ENCODE measurements at regions not wholly inside any gene's neighbourhood (a gene's known extent, or its start where the extent isn't known, plus 50 kb on each side); places are given as distances from the start of the nearest gene placed in this dataset.
"Not testable (repeated sequence)": the region's sequence is repeated elsewhere in the genome, so short reads cannot be mapped to it uniquely, and the experiment has no call there.

GRCh38 chr6:67475700-67476099 lies 1159.4 kb upstream of the ADGRB3 start:
- no peak for DNase-seq

- no peak for DNase-seq
Measured at GRCh38 chr6:67467341-67467740, 1167.7 kb upstream of the ADGRB3 start.

GRCh38 chr6:67462725-67463124 lies 1172.4 kb upstream of the ADGRB3 start:
- not testable (repeated sequence) for DNase-seq

GRCh38 chr6:67459556-67459955 lies 1175.5 kb upstream of the ADGRB3 start:
- DNase-seq = no peak

GRCh38 chr6:67458265-67458664 lies 1176.8 kb upstream of the ADGRB3 start:
- DNase-seq = no peak

- no peak for DNase-seq
Measured at GRCh38 chr6:67451874-67452273, 1183.2 kb upstream of the ADGRB3 start.

GRCh38 chr6:67450641-67451040 lies 1184.4 kb upstream of the ADGRB3 start:
- DNase-seq = no peak

- no peak for DNase-seq
Measured at GRCh38 chr6:67449602-67450001, 1185.5 kb upstream of the ADGRB3 start.

- DNase-seq = no peak
Measured at GRCh38 chr6:67433124-67433523, 1202.0 kb upstream of the ADGRB3 start.

- no peak for DNase-seq
Measured at GRCh38 chr6:67431076-67431475, 1204.0 kb upstream of the ADGRB3 start.

- not testable (repeated sequence) for DNase-seq
Measured at GRCh38 chr6:67426686-67427085, 1208.4 kb upstream of the ADGRB3 start.

GRCh38 chr6:67412035-67412434 lies 1223.0 kb upstream of the ADGRB3 start:
- no peak for DNase-seq

- no peak for DNase-seq
Measured at GRCh38 chr6:67411036-67411435, 1224.0 kb upstream of the ADGRB3 start.

- no peak for DNase-seq
Measured at GRCh38 chr6:67394254-67394653, 1240.8 kb upstream of the ADGRB3 start.

GRCh38 chr6:67393356-67393755 lies 1241.7 kb upstream of the ADGRB3 start:
- DNase-seq = no peak

GRCh38 chr6:67391955-67392354 lies 1243.1 kb upstream of the ADGRB3 start:
- no peak for DNase-seq

GRCh38 chr6:67369679-67370078 lies 1265.4 kb upstream of the ADGRB3 start:
- DNase-seq = no peak

- DNase-seq = no peak
Measured at GRCh38 chr6:67362976-67363375, 1272.1 kb upstream of the ADGRB3 start.

GRCh38 chr6:67361264-67361663 lies 1273.8 kb upstream of the ADGRB3 start:
- DNase-seq = no peak

- no peak for DNase-seq
Measured at GRCh38 chr6:67358241-67358640, 1276.8 kb upstream of the ADGRB3 start.

GRCh38 chr6:67353861-67354260 lies 1281.2 kb upstream of the ADGRB3 start:
- DNase-seq = no peak

- no peak for DNase-seq
Measured at GRCh38 chr6:67352717-67353116, 1282.4 kb upstream of the ADGRB3 start.

- DNase-seq = no peak
Measured at GRCh38 chr6:67350729-67351128, 1284.4 kb upstream of the ADGRB3 start.

- DNase-seq = no peak
Measured at GRCh38 chr6:67345946-67346345, 1289.1 kb upstream of the ADGRB3 start.

- DNase-seq = no peak
Measured at GRCh38 chr6:67336014-67336413, 1299.1 kb upstream of the ADGRB3 start.

- no peak for DNase-seq
Measured at GRCh38 chr6:67331304-67331703, 1303.8 kb upstream of the ADGRB3 start.
